OCI-LY7 (cell line): ENCODE measurements at regions not wholly inside any gene's neighbourhood (a gene's known extent, or its start where the extent isn't known, plus 50 kb on each side); places are given as distances from the start of the nearest gene placed in this dataset.

Experiments
- CTCF ChIP-seq: fragments of 200-600 bp; sonication (generic); conservative IDR thresholded peaks from 2 replicates; pipeline ENCODE4 v1.5.1; 2014; ENCODE audit warnings: mild to moderate bottlenecking, antibody characterized with exemption, low read length, moderate library complexity, mixed read lengths
- EZH2phosphoT487 ChIP-seq: fragments of 200-600 bp; sonication (generic); IDR thresholded peaks from 2 replicates; pipeline ENCODE4 v1.6.1; 2018; ENCODE audit warnings: low read depth, borderline replicate concordance, mild to moderate bottlenecking, mixed run types, antibody characterized with exemption, low read length, moderate library complexity, mixed read lengths

GRCh38 chr12:68414988-68415387 lies 82.8 kb upstream of the MDM1 start:
- no peak for TF ChIP-seq CTCF
- no peak for TF ChIP-seq EZH2phosphoT487
